ENCODE measurements at regions not wholly inside any gene's neighbourhood (a gene's known extent, or its start where the extent isn't known, plus 50 kb on each side); places are given as distances from the start of the nearest gene placed in this dataset.

GRCh38 chr7:119957335-119957734 lies 315.6 kb upstream of the KCND2 start:
- no peak for TF ChIP-seq CTCF (IDR thresholded peaks at IDR 0.05; ENCODE audit: insufficient read depth, low read length, poor library complexity, severe bottlenecking)
- Histone ChIP-seq H3K27me3 (replicated peaks; ENCODE audit: control insufficient read depth, insufficient read depth, low read length) (no peaks in the 10 kb centered on the region), H3K36me3 (ENCODE audit: control insufficient read depth, insufficient read depth, low read length) (no peaks in the 10 kb centered on the region), H3K4me3 (replicated peaks; ENCODE audit: low read depth, low read length) (no peak overlapping the region)
- no peak for DNase-seq (ENCODE audit: extremely low read depth, insufficient read length)

GRCh38 chr7:119959811-119960210 lies 313.2 kb upstream of the KCND2 start:
- TF ChIP-seq CTCF (IDR thresholded peaks at IDR 0.05; ENCODE audit: insufficient read depth, low read length, poor library complexity, severe bottlenecking), result no peak
- Histone ChIP-seq H3K27me3 (replicated peaks; ENCODE audit: control insufficient read depth, insufficient read depth, low read length) (no peaks in the 10 kb centered on the region), H3K4me3 (replicated peaks; ENCODE audit: low read depth, low read length) (no peak overlapping the region), H3K36me3 (ENCODE audit: control insufficient read depth, insufficient read depth, low read length) (no peaks in the 10 kb centered on the region)
- DNase-seq (ENCODE audit: extremely low read depth, insufficient read length), result no peak

GRCh38 chr7:119963654-119964053 lies 309.3 kb upstream of the KCND2 start:
- DNase-seq (ENCODE audit: extremely low read depth, insufficient read length), result no peak

GRCh38 chr7:119964065-119964464 lies 308.9 kb upstream of the KCND2 start:
- H3K36me3 ChIP-seq (ENCODE audit: control insufficient read depth, insufficient read depth, low read length), result no peaks in the 10 kb centered on the region
- H3K27me3 ChIP-seq (replicated peaks; ENCODE audit: control insufficient read depth, insufficient read depth, low read length), result no peaks in the 10 kb centered on the region
- DNase-seq (ENCODE audit: extremely low read depth, insufficient read length), result no peak
- H3K4me3 ChIP-seq (replicated peaks; ENCODE audit: low read depth, low read length), result no peak overlapping the region
- no peak for TF ChIP-seq CTCF (IDR thresholded peaks at IDR 0.05; ENCODE audit: insufficient read depth, low read length, poor library complexity, severe bottlenecking)

More at GRCh38 chr7:119963654-119964053, 309.3 kb upstream of the KCND2 start:
- Histone ChIP-seq H3K27me3 (replicated peaks; ENCODE audit: control insufficient read depth, insufficient read depth, low read length) (no peaks in the 10 kb centered on the region), H3K36me3 (ENCODE audit: control insufficient read depth, insufficient read depth, low read length) (no peaks in the 10 kb centered on the region), H3K4me3 (replicated peaks; ENCODE audit: low read depth, low read length) (no peak overlapping the region)
- TF ChIP-seq CTCF (IDR thresholded peaks at IDR 0.05; ENCODE audit: insufficient read depth, low read length, poor library complexity, severe bottlenecking), result no peak

GRCh38 chr7:119964788-119965542 lies 308.0 kb upstream of the KCND2 start:
- no peak overlapping the region for H3K4me3 ChIP-seq (replicated peaks; ENCODE audit: low read depth, low read length)
- H3K27me3 ChIP-seq (replicated peaks; ENCODE audit: control insufficient read depth, insufficient read depth, low read length), result no peaks in the 10 kb centered on the region
- no peak for TF ChIP-seq CTCF (IDR thresholded peaks at IDR 0.05; ENCODE audit: insufficient read depth, low read length, poor library complexity, severe bottlenecking)
- no peak for DNase-seq (ENCODE audit: extremely low read depth, insufficient read length)
- H3K36me3 ChIP-seq (ENCODE audit: control insufficient read depth, insufficient read depth, low read length), result no peaks in the 10 kb centered on the region
